Stimulated activated CD8-positive, alpha-beta memory T cell treated with anti-CD3 and anti-CD28 coated beads, Interleukin-15, amount 100 ng/mL, for 24 hours (primary cell): ENCODE measurements at regions not wholly inside any gene's neighbourhood (a gene's known extent, or its start where the extent isn't known, plus 50 kb on each side); places are given as distances from the start of the nearest gene placed in this dataset.
"Not testable (repeated sequence)": the region's sequence is repeated elsewhere in the genome, so short reads cannot be mapped to it uniquely, and the experiment has no call there.

Source experiments
- DNase-seq: peaks from one replicate; pipeline ENCODE4 v3.0.0-alpha.2; 2020; ENCODE audit warnings: low read depth

- DNase-seq: no peak
Observed at GRCh38 chr2:205865056-205865455, 182.8 kb downstream of the NRP2 start.

DNA sequence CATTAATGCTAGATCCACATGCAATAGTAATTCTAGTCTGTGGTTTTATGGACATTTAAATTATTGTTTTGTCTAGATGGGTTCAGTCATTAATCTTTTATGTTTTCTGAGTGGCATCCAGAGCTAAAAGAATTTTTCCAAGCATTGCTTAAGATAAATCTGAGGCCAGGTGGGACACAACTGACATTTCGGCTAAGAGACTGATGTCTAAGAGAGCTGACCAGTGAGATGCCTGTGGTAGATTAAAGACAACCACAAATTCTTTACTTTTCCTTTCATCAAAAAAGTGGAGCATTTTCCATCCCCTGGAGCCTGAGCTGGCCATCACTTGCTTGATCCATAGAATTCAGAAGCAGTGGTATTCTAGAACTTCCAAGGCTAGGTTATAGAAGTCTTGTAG, 182.2 kb downstream of the NRP2 start:
- DNase-seq: no peak

DNA sequence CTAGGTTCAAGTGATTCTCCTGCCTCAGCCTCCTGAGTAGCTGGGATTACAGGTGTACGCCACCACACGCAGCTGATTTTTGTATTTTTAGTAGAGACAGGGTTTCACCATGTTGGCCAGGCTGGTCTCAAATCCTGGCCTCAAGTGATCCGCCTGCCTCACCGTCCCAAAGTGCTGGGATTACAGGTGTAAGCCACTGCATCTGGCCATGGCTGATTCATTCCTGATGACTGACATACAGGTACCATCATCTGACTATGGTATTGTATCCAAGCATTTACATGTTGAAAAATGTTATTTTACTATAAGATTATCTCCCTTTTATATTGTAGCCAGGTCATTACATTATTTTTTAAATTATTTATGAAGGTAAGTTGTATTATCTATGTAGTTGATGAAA, 180.5 kb downstream of the NRP2 start:
- DNase-seq: not testable (repeated sequence)

DNA sequence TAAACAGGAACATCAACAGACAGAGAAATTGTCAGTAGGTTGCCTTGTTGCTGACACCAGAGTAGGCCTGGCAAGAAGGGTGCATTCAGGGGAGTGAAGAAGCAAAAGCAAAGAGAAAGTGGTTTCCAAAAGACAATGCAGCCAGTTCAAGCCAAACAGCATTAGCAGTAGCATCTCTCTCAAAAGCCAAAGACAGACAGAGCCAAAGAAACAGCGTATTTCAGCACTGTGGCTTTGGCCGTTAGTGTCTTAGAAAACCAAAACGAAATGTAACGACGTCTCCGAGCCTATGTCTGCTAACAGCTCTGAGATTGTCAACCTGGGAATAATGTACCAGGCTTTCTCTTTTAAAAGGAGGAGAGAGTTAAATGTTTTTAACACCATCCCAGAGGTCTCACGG, 178.6 kb downstream of the NRP2 start:
- no peak for DNase-seq

- no peak for DNase-seq
Observed at GRCh38 chr2:205860181-205860580, 177.9 kb downstream of the NRP2 start.

DNA sequence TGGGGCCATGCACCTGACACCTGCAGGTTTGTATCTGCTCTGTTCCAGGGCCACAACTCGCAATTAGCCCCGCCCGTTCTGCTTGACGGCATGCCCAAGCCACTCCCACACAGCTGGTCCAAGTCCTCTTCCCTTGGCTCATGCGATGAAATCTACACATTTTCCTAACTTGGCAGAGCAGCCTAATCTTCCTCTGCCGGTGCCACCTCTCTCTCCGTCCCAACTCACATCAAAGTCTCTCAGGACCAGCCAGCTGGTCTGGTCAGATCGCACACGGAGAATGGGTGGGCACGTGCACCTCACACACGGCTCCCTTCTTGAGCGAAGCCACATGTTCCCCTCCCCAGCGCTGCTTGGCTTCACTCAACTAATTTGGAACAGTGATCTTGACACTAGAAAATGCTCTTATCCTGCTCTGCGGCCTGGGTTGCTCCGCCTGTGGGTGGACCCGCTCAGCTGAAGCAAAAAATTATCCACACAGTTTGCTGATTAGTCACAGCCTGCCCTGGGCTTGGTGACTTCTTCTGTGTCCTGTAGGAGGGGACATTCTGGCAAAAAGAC, 176.7 kb downstream of the NRP2 start:
- DNase-seq: no peak

DNA sequence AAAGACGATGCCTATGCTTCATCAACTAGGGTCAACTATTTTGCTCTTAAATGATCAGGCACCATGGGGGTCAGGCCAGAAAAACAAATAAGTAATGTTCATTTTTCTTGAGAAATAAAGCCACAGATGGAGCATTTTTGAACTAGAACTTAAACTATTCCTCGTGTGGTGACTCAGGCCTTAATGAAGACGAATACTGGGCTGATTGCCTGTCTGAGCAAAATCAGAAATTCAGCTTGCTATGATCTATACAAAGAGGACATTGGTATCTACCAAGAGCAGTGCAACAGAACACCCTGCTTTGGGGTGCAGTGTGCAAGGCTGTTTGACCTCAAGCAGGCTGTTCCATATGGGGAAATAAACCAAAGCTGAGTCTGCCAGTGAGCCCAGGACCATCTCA, 176.0 kb downstream of the NRP2 start:
- no peak for DNase-seq

GRCh38 chr2:205857520-205858237, 175.4 kb downstream of the NRP2 start:
- DNase-seq: no peak

DNA sequence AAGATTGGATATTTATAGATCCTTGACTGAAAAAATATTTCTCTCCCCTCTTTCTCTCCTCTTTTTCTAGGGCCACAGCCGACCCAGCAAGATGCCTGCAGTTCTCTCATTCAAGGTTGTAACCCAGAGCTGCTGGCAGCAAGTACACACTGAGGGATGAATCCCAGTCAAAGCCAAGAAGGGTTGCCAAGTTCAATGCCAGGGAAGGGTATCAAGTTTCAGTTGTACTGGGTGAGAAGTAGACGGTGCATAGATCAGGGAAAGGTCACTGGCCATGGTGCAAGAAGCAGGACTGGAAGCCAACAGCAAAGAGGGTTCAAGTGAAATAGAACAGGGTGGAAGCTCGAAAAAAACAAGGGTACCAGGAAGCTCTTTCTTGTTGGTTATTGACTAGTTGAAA, 170.2 kb downstream of the NRP2 start:
- DNase-seq: no peak

- no peak for DNase-seq
Observed at GRCh38 chr2:205850611-205851010, 168.3 kb downstream of the NRP2 start.

DNA sequence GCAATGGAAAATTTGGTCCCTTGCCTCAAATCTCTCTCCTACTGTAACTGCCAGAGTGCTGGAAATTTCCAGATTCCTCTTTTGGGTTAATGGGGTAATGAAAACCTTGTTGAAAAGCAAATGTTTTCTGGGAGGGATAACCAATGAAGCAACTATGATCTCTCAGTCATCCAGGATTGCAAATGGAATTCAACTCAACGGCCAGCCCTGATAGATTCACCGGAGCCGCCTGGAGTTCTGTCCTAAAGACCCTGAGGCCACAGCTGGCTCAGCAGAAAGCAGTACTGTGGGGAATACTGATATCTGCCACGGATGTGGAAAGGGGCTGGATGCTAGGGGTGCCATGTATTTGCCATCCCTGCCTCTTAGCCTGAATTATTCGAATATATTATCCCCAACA, 167.8 kb downstream of the NRP2 start:
- DNase-seq: no peak

DNA sequence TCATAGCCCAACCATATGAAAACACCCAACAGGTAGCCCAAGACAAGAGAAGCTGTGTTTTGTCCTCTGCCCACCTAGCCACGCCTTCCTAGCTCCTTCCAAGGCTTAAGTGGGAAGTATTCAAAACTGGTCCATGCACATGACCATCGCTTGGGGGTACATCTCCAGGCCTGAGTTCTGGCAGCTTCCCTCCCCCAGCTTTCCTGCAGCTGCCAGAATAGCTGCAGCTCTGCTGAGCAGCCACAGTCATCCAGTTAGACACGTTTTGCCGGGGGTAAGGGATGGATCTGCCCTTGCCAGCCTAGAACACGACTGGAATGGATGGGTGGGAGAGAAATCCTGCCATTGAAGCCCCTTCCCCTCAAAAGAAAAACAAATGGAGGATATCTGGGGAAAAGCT, 166.8 kb downstream of the NRP2 start:
- DNase-seq: no peak

DNA sequence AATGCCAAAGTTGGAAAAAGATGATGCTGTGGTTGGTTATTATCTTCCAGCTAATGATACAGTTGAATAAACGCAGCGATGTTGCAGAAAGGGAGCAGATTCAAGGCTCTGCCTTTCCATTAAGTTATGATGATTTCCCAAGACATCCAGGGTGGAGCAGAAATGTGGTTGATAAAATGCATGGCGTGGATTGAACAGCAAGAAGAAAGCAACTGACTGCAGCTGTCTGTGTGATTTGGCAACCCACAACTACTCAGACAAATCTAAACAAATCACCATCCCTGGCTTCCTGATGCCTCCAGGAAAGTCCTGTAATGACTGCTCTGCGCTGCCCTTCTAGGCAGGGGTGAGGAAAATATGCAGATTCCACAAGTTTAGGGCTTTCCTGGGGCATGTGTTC, 166.3 kb downstream of the NRP2 start:
- DNase-seq: no peak
